NCI-H1105 treated with DMSO at 0.1 percent for 48 hours (cell line): ENCODE measurements at regions not wholly inside any gene's neighbourhood (a gene's known extent, or its start where the extent isn't known, plus 50 kb on each side); places are given as distances from the start of the nearest gene placed in this dataset.
"Not testable (repeated sequence)": the region's sequence is repeated elsewhere in the genome, so short reads cannot be mapped to it uniquely, and the experiment has no call there.

Experiments used
- DNase-seq: peaks from one replicate; lab custom pipeline; 2025; lab: John Stamatoyannopoulos, UW

DNA sequence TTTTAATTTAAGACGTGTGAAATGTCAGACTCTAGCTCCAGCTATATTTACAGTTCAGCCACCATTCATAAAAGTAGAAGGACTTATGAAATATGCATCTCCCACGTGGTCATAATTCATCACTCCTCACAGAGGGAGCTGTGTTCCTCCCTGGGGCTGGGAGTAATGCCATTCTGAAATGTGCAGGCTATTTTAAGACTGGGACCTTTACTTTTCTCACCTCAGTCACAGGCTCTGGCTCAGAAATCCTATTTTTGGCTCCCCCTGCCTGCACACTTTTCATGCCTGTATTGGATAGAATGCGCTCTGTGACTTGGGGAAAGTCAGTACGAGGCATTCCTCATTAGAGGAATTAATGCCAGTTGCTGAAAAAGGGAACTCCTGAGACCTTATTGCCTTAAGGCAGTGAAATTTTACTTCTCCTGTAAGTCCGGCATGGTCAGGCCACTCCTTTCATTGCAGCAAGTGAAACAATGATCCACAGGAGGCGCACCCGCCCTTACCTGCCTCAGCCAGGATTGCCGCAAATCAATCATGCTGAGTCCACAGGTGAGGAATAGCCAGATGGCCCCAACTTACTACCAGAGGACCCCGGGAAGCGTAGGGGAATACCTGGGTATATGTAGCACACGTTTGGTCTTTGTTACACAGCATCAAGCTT is 1133.2 kb upstream of the TMEM132C start:
- DNase-seq: no peak

- not testable (repeated sequence) for DNase-seq
Observed at GRCh38 chr12:127140864-127141484, 1126.0 kb upstream of the TMEM132C start.

DNA sequence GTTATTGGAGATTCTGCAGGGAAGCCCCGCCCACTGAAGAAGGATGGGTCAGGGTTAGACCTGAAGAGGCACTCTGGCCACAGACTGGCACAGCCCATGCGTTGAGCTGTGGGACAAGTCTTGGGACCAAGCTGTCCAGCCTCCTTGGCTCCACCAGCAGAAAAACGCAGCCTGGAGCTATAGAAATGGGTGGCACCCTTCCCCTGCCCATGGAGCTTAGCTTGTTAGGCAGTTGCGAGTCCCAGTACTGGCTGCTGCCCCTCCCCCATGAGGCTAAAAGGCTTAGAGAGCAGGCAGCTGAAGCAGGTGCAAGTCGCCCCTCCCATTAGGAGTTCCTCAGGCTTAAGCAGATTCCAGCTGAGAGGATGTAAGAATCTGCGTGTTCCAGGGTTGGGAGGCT is 1124.0 kb upstream of the TMEM132C start:
- DNase-seq: no peak

DNA sequence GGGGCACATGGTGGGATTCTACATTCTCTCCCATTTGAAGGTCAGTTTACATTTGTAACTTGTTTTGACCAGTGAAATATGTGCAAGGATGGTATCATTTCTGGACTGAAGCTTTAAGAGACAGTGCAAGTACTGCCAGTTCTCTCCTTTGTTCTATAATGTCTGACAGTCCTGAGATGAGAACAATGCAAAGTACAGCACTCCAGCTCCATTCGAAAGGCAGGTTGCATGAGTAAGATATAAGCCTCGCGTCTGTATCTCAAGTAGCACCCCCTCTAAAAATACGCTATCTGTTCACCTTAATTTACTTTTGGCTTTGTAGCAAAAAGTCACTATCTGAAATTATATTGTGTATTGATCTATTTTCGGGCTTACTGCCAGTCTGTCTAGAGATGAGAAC is 1122.2 kb upstream of the TMEM132C start:
- no peak for DNase-seq

DNA sequence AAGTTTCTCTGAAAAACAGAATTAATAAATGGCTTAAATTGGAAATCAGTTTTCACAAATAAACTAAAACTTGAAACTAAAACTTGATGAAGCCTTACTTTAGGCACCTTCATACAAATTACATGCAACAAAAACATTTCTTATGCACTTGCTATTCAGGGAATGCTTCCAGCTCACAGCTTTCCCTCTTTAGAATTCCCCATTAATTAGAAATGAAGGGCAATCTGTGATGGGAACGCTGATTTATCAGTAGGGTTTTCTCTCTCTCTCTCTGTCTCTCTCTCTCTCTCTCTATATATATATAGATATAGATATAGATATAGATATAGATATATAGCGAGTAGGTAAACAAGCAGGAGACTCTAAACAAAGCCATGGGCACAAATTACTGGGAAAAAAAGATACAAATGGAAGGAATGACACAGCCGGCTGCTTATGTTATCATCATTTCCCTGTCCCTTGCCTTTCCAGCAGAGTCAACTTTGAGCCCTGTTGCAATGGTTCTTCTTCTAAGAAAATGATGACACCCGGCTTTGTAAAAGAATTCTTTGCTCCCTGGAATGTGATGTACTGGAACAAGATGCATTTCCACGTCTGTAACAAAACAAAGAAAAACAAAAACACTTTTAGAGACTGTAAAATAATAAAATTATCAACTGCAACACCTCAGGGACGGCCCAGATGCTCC is 1121.6 kb upstream of the TMEM132C start:
- DNase-seq: no peak

GRCh38 chr12:127145929-127146789 is 1120.8 kb upstream of the TMEM132C start:
- no peak for DNase-seq

DNA sequence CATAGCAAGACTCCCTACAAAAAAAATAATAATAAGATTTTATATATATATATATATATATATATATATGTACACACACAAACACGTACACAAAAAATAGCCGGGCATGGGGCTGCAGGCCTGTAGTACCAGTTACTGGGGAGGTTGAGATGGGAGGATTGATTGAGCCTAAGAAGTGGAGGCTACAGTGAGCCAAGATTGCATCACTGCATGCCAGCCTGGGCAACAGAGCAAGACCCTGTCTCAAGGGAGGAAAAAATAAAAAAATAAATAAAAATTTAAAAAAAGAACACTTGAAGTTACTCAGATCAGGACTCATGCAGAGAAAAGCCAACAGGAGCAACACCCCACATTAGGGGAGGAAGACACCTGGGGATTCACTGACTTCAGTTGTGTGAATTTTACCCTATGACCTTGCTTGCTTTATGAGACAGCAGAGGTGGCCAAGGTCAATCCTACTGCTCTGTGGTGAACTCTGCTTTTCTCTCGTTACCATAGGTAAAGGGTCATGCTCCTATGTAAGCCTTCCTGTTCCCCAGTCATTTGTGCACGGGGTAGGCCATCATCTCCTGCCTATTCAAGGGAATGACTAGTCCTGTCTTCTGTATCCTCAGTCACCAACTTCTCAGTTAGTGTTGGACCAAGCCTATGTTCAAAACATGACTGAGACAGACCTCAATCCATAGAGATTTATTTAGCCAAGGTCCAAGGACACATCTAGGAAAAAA is 1119.8 kb upstream of the TMEM132C start:
- no peak for DNase-seq

GRCh38 chr12:127147724-127148123 is 1119.2 kb upstream of the TMEM132C start:
- DNase-seq: no peak

DNA sequence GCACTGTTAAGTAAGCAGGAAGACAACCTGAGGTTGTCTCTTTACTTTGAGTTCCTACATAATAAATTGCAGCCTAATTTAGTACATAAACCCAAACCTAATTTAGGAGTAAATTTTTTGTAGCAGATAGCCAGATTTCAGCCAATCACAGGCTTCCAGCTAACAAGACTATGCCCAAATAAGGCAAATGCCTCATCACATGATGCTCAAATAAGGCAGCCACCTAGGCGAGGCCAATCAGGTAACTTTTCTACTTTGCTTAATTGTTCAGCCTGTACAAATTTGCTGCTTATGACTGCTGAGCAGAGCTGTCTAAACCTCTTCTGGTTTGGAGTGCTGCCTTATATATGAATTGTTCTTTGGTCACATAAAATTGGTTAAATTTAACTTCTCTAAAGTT is 1118.7 kb upstream of the TMEM132C start:
- no peak for DNase-seq

DNA sequence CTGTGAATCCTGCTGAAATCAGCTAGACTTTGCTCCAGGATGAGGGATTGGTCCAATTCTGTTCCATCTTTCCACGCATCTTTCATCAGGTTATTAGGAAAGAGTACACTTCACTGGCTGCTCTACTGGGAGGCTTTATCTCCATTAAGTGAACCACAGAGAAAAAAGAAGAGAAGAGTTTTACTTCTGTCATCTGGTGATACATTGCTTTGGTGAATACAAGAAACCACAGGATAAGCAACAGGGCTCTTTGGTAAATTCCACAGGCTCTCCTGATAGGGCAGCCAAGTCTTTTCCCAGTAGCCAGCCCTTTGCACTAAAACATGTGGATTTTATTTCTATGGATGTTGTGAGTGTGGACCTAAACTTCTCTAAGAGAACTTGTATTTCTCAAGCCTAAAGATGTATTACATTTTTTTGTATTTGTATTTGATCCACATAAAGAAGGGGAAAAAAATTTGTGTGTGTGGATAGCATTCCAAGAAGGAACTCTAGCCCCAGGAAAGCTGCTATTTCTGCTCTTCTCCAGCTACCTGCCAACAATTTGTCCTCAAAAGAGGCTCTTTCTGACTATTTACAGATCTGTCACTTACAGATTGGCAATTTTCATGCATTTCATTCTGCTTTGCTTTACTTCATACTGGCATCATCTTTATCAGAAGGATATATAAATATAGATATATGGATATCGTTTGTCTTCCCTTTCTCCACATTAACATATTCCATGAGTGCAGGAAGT is 1117.6 kb upstream of the TMEM132C start:
- DNase-seq: no peak

GRCh38 chr12:127150028-127150427 is 1116.9 kb upstream of the TMEM132C start:
- DNase-seq: no peak

GRCh38 chr12:127150479-127150878 is 1116.5 kb upstream of the TMEM132C start:
- DNase-seq: no peak

- DNase-seq: no peak
Observed at GRCh38 chr12:127150956-127151355, 1116.0 kb upstream of the TMEM132C start.

- no peak for DNase-seq
Observed at GRCh38 chr12:127153996-127154395, 1113.0 kb upstream of the TMEM132C start.

DNA sequence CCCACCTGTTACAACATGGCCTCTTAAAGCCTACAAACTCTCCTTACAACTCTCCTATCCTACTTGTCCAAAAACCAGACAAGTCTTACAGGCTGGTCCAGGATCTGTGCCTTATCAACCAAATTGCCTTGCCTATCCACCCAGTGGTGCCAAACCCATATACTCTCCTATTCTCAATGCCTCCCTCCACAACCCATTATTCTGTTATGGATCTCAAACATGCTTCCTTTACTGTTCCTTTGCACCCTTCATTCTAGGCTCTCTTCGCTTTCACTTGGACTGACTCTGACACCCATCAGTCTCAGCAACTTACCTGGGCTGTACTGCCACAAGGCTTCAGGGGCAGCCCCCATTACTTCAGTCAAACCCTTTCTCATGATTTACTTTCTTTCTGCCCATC is 1112.1 kb upstream of the TMEM132C start:
- not testable (repeated sequence) for DNase-seq

GRCh38 chr12:127155935-127156619 is 1110.9 kb upstream of the TMEM132C start:
- not testable (repeated sequence) for DNase-seq

DNA sequence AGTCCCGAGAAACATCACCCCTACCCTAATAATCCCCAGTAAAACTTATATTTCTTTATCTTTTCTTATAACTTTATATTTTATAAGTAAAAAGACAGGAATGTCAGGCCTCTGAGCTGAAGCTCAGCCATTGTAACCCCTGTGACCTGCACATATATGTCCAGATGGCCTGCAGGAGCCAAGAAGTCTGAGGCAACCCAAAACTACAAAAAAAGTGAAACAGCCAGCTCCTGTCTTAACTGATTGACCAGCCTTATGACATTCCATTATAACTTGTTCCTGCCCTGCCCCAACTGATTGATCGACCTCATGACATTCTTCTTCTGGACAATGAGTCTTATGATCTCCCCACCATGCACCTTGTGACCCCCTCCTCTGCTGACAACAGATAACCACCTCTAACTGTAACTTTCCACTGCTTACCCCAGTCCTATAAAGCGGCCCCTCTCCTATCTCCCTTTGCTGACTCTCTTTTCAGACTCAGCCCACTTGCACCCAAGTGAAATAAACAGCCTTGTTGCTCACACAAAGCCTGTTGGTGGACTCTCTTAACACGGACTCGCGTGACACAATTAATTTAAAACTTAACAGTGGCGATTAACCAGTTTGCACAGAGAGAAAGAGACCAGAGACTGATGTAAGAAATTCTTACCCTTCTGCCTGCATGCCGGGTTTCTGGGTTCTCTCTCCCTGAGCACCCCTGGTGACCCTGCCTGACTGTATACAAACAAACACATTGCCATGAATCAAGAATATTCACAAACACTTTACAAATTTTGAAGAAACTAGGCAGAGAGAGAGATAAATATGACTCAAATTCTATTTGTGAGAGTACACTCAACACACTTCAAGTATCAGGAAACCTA is 1109.2 kb upstream of the TMEM132C start:
- not testable (repeated sequence) for DNase-seq

GRCh38 chr12:127158385-127159061 is 1108.4 kb upstream of the TMEM132C start:
- no peak for DNase-seq

DNA sequence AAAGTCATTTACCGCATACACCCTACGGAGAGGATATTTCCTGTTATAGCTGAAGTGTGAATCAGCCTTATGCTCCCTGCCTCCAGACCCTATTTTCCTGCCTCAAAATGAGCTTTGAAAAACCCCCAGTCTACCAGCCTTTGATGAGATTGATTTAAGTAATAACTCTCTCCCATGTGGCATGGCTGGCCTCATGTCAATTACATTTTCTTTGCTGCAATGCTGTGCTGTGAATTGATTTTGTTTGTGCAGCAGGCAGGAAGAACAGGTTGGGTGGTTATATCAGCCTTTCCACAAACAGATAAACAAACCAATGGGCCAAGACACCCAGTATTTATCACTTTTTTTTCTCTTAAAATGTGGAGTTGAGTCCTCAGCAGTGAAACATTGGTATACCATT is 1105.5 kb upstream of the TMEM132C start:
- DNase-seq: no peak
